ENCODE measurements at regions not wholly inside any gene's neighbourhood (a gene's known extent, or its start where the extent isn't known, plus 50 kb on each side); places are given as distances from the start of the nearest gene placed in this dataset.

DNA sequence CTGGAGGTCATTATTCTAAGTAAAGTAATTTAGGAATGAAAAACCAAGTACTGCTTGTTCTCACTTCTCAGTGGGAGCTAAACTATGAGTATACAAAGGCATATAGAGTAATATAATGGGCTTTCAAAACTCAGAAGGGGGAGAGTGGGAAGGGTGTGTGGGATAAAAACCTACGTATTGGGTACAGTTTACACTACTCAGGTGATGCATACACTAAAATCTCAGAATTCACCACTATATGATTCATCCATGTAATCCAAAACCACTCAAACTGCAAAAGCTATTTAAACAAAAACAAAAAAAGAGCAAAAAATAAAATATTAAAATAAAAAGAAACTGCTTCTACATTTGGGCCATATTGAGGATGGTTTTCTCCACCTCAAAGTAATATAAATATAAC, 623.3 kb downstream of the NSUN3 start:
- Histone ChIP-seq H3K4me1 (ENCODE audit: control insufficient read depth in 5 of 5, insufficient read depth in 5 of 5, low read length in 5 of 5) (no peaks in the 10 kb centered on the region), H3K27me3 (ENCODE audit: control insufficient read depth in 3 of 3, insufficient read depth in 3 of 3, low read length in 2 of 3) (no peaks in the 10 kb centered on the region), H3K9ac (ENCODE audit: insufficient read depth in 1 of 2, low read length in 2 of 2) (no peak overlapping the region), H3K36me3 (ENCODE audit: control insufficient read depth in 4 of 4, insufficient read depth in 4 of 4, low read length in 4 of 4) (no peaks in the 10 kb centered on the region), H3K27ac (ENCODE audit: low read depth in 1 of 2, low read length in 1 of 2) (no peak overlapping the region), H3K4me3 (no peak overlapping the region), H3K9me3 (ENCODE audit: control insufficient read depth in 4 of 4, insufficient read depth in 3 of 4, low read length in 3 of 4) (peaks cover 0 to 13% (median 2%) of the 10 kb centered on the region in 4 donors)
- TF ChIP-seq, protein P1, sequence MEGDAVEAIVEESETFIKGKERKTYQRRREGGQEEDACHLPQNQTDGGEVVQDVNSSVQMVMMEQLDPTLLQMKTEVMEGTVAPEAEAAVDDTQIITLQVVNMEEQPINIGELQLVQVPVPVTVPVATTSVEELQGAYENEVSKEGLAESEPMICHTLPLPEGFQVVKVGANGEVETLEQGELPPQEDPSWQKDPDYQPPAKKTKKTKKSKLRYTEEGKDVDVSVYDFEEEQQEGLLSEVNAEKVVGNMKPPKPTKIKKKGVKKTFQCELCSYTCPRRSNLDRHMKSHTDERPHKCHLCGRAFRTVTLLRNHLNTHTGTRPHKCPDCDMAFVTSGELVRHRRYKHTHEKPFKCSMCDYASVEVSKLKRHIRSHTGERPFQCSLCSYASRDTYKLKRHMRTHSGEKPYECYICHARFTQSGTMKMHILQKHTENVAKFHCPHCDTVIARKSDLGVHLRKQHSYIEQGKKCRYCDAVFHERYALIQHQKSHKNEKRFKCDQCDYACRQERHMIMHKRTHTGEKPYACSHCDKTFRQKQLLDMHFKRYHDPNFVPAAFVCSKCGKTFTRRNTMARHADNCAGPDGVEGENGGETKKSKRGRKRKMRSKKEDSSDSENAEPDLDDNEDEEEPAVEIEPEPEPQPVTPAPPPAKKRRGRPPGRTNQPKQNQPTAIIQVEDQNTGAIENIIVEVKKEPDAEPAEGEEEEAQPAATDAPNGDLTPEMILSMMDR (IDR thresholded peaks at IDR 0.05; ENCODE audit: control extremely low read depth, extremely low read depth), result no peak
- WGBS, 2 donors, result 80 to 93% methylated on average over 1 of the region's 1 CpG
- no peak for DNase-seq
- ATAC-seq (ENCODE audit: insufficient read depth, low FRiP score), result no peak

GRCh38 chr3:94693997-94694640, 631.3 kb downstream of the NSUN3 start:
- no peaks in the 10 kb centered on the region for H3K4me1 ChIP-seq (ENCODE audit: control insufficient read depth in 5 of 5, insufficient read depth in 5 of 5, low read length in 5 of 5)

DNA sequence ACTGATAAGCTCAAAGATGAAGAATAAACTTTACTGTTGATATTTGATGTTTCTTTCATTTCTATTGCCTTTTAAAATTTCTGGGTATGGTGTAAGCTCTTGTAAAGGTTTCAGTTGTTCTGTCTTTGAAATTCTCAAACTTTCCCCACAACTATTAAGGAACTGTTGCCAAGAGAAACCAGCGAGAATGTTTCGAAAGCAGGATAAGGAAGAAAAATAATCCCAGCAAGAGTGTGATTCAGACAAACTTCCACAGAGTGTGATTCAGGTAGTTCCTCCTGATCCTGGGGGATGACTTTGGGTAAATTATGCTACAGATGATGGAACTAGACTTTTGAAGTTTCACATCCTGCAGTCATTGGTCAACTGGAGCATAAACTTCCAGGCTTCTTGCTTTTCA, 632.0 kb downstream of the NSUN3 start:
- no peaks in the 10 kb centered on the region for H3K4me1 ChIP-seq (ENCODE audit: control insufficient read depth in 5 of 5, insufficient read depth in 5 of 5, low read length in 5 of 5)
- TF ChIP-seq, protein P1 (IDR thresholded peaks at IDR 0.05; ENCODE audit: control extremely low read depth, extremely low read depth), result no peak
- no peak overlapping the region for H3K9ac ChIP-seq (ENCODE audit: insufficient read depth in 1 of 2, low read length in 2 of 2)
- H3K27me3 ChIP-seq (ENCODE audit: control insufficient read depth in 3 of 3, insufficient read depth in 3 of 3, low read length in 2 of 3), result no peaks in the 10 kb centered on the region
- no peaks in the 10 kb centered on the region for H3K9me3 ChIP-seq (ENCODE audit: control insufficient read depth in 4 of 4, insufficient read depth in 3 of 4, low read length in 3 of 4)
- H3K27ac ChIP-seq (ENCODE audit: low read depth in 1 of 2, low read length in 1 of 2), result no peak overlapping the region
- no peak overlapping the region for H3K4me3 ChIP-seq
- H3K36me3 ChIP-seq (ENCODE audit: control insufficient read depth in 4 of 4, insufficient read depth in 4 of 4, low read length in 4 of 4), result no peaks in the 10 kb centered on the region
- WGBS, 2 donors, result 66 to 74% methylated on average over 2 of the region's 2 CpGs
- ATAC-seq (ENCODE audit: insufficient read depth, low FRiP score) (no peak), DNase-seq (peak in 1 of 3 donors; percentile 0)

More at GRCh38 chr3:94693997-94694640, 631.3 kb downstream of the NSUN3 start:
- Histone ChIP-seq H3K4me3 (no peak overlapping the region), H3K27ac (ENCODE audit: low read depth in 1 of 2, low read length in 1 of 2) (no peak overlapping the region), H3K36me3 (ENCODE audit: control insufficient read depth in 4 of 4, insufficient read depth in 4 of 4, low read length in 4 of 4) (no peaks in the 10 kb centered on the region), H3K9me3 (ENCODE audit: control insufficient read depth in 4 of 4, insufficient read depth in 3 of 4, low read length in 3 of 4) (no peaks in the 10 kb centered on the region), H3K9ac (ENCODE audit: insufficient read depth in 1 of 2, low read length in 2 of 2) (no peak overlapping the region), H3K27me3 (ENCODE audit: control insufficient read depth in 3 of 3, insufficient read depth in 3 of 3, low read length in 2 of 3) (no peaks in the 10 kb centered on the region)
- TF ChIP-seq, protein P1 (IDR thresholded peaks at IDR 0.05; ENCODE audit: control extremely low read depth, extremely low read depth), result no peak
- WGBS, 2 donors, result 56 to 63% methylated on average over 5 of the region's 5 CpGs
- DNase-seq (peak in 1 of 3 donors; percentile 2), ATAC-seq (ENCODE audit: insufficient read depth, low FRiP score) (no peak)

DNA sequence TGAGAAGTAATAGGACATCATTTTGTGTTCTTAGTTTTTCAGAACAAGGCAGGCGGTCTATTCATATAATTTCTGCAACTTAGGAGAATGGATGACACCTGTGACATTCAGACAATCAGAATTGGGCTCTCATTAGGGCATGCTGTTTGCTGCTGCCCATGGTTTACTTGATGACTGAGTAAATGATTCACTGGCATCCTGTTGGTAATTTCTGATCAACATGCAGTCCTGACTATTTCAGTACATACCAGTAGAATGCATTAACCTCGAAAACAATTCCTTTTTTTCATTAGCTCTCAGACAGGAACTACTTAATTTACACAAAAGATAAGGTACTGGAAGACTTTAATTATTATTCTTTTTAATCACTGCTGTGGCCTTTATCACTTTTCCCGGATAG, 641.6 kb downstream of the NSUN3 start:
- TF ChIP-seq, protein P1 (IDR thresholded peaks at IDR 0.05; ENCODE audit: control extremely low read depth, extremely low read depth), result no peak
- Histone ChIP-seq H3K27me3 (ENCODE audit: control insufficient read depth in 3 of 3, insufficient read depth in 3 of 3, low read length in 2 of 3) (no peaks in the 10 kb centered on the region), H3K4me1 (ENCODE audit: control insufficient read depth in 5 of 5, insufficient read depth in 5 of 5, low read length in 5 of 5) (no peaks in the 10 kb centered on the region), H3K4me3 (no peak overlapping the region), H3K36me3 (ENCODE audit: control insufficient read depth in 4 of 4, insufficient read depth in 4 of 4, low read length in 4 of 4) (no peaks in the 10 kb centered on the region), H3K9me3 (ENCODE audit: control insufficient read depth in 4 of 4, insufficient read depth in 3 of 4, low read length in 3 of 4) (peaks cover 0 to 2% (median 0%) of the 10 kb centered on the region in 4 donors), H3K9ac (ENCODE audit: insufficient read depth in 1 of 2, low read length in 2 of 2) (no peak overlapping the region), H3K27ac (ENCODE audit: low read depth in 1 of 2, low read length in 1 of 2) (no peak overlapping the region)
- WGBS, 2 donors, result 68 to 82% methylated on average over 3 of the region's 3 CpGs
- DNase-seq, result no peak
- ATAC-seq (ENCODE audit: insufficient read depth, low FRiP score), result no peak
